GM10266 (cell line): ENCODE measurements at regions not wholly inside any gene's neighbourhood (a gene's known extent, or its start where the extent isn't known, plus 50 kb on each side); places are given as distances from the start of the nearest gene placed in this dataset.
"Not testable (repeated sequence)": the region's sequence is repeated elsewhere in the genome, so short reads cannot be mapped to it uniquely, and the experiment has no call there.

Source experiments
- DNase-seq: peaks from one replicate; pipeline ENCODE4 v3.0.0; 2012; ENCODE audit errors: extremely low spot score
- TF ChIP-seq, protein P1 (sequence below): IDR thresholded peaks from 2 replicates; pipeline ENCODE4 v1.5.1; 2012; ENCODE audit warnings: mild to moderate bottlenecking, low read depth; ENCODE audit not compliant: control insufficient read depth, insufficient read depth; ENCODE audit errors: missing control alignments

DNA sequence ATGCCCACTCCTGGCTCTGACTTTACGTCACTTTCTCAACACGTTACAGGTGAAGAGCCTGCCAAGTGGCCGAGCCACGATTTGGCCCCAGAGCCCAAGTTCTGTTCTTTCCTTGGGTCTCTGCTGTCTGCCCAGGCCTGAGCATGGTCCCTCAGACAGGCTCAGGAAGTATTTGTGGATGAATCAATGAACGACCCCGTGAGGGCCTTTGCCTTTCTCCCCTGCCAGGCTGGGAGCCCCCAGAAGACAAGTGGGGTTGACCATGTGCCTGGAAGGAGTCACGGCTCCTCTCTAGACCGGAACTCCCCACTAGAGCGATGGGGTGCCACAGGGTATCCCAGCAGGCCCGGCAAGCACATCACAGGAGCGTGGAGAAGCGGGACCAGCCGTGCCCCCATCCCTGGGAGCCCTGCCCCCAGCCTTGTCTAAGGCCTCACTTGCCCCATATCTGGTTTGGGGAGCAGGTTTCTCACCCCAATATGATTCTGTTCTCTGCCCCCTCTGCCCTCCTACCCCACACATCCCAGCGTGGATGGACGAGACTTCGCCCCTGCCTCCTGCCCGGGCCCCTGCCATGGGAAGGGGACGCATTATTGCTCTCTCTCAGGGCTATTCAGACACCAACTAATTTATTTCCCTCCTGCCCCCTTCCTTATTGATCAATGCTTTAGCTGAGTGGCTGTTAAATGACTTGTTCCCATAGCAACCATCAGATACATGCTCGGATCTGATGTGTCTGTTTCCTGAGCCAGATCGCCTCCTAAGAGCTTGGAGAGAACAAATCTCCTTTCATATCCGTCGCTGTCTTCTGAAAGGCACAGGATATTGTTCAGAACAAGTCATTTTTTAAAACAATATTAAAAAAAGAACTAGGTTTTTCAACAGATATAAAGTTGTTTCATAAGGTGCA, 69.0 kb downstream of the DIO3 start:
- DNase-seq = no peak
- TF ChIP-seq, protein P1, sequence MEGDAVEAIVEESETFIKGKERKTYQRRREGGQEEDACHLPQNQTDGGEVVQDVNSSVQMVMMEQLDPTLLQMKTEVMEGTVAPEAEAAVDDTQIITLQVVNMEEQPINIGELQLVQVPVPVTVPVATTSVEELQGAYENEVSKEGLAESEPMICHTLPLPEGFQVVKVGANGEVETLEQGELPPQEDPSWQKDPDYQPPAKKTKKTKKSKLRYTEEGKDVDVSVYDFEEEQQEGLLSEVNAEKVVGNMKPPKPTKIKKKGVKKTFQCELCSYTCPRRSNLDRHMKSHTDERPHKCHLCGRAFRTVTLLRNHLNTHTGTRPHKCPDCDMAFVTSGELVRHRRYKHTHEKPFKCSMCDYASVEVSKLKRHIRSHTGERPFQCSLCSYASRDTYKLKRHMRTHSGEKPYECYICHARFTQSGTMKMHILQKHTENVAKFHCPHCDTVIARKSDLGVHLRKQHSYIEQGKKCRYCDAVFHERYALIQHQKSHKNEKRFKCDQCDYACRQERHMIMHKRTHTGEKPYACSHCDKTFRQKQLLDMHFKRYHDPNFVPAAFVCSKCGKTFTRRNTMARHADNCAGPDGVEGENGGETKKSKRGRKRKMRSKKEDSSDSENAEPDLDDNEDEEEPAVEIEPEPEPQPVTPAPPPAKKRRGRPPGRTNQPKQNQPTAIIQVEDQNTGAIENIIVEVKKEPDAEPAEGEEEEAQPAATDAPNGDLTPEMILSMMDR = no peak

DNA sequence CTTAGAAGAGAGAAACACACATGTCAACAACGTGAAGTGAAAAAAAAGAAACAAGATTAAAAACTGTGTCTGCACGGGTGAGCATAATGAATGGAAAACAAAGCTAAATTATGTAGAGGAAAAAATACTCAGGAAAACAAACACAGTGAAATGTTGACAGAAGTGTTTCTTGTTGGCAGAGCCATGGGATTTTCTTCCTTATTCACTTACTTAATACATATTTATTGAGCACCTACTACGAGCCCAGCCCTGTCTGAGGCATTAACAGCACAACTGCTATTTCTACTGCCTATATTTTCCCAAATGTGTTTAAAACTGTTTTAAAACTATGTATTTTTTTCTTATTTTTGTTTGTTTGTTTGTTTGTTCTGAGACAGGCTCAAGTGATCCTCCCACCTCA, 69.9 kb downstream of the DIO3 start:
- TF ChIP-seq, protein P1 = no peak
- DNase-seq = no peak

DNA sequence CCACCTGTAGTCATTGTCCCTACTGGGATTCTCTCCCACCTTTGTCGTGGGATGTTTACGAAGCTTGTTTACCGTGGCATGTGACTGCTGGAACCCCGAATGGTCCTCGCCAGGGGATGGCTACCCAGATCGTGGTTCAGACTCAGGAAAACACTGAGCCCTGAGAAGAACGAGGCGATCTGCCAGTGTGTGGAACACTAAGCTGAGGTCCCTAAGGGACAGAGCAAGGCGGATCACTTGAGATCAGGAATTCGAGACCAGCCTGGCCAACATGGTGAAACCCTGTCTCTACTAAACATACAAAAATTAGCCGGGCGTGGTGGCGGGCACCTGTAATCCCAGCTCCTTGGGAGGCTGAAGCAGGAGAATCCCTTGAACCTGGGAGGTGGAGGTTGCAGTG, 70.7 kb downstream of the DIO3 start:
- DNase-seq = not testable (repeated sequence)

DNA sequence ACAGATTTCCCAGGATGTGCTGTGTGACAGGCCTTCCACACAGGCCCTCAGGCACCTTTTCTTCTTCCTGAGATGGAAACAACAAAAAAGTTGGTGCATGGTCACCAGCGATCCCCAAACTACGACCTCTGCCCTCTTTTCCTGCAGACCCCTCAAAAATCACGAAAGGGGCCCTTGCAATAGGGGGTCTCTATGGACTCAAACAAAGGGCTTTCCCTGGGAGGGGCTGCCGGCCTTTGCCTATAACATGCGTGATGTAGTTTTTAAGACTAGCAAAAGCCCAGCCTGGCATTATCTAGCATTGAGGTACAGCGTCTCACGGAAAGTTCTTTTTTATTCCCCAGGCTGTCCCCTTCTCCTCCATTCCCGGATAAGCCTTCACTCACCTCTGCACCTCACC, 71.2 kb downstream of the DIO3 start:
- TF ChIP-seq, protein P1 = no peak
- no peak for DNase-seq

DNA sequence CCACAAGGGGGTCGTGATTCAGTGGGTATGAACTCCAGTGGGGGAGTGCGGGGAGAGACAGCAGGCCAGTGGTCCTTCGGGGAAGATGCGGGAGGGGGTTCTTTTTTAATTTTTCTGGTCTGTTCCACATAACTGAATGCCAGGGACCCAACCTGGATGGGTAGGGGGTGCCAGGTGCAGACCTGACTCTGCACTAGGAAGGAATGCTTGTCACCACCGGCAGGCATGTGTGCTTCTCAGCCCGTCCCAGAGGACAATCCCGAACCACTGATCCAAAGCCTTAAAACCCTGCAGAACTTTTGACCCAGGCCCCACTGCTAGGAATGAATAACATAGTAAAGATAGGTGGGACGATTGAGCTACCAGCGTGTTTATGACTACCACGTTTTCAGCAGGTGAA, 72.0 kb downstream of the DIO3 start:
- no peak for DNase-seq
- TF ChIP-seq, protein P1 = no peak

DNA sequence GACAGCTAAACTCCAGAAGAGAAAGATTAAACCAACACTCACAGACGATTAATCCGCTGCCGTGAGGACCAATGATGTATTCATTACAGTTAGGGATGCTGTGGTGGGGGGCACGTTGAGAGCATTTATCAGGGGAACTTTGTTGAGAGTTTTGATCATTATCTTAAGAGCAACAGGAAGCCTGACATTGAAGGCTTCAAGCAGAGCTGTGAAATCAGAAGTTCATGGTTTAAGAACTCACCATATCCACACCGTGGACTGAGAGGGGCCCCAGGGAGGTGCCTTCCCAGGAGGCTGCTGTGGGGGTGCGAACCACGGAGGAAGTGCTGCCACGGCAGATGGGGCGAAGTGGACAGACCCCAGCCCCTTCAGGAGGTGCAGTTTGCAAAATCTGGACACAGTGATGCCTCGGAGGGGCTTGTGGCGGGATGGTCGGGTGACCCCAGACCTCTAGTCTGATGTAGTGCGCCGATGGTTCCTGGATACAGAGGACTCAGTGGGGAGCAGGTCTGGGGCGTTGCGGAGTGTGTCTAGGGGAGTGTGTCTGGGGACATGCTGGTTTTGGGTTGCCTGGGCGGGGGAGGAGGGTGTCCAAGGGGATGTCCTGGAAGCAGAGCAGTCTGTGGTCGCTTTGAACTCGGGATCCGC, 73.0 kb downstream of the DIO3 start:
- DNase-seq = no peak
- TF ChIP-seq, protein P1 = no peak

DNA sequence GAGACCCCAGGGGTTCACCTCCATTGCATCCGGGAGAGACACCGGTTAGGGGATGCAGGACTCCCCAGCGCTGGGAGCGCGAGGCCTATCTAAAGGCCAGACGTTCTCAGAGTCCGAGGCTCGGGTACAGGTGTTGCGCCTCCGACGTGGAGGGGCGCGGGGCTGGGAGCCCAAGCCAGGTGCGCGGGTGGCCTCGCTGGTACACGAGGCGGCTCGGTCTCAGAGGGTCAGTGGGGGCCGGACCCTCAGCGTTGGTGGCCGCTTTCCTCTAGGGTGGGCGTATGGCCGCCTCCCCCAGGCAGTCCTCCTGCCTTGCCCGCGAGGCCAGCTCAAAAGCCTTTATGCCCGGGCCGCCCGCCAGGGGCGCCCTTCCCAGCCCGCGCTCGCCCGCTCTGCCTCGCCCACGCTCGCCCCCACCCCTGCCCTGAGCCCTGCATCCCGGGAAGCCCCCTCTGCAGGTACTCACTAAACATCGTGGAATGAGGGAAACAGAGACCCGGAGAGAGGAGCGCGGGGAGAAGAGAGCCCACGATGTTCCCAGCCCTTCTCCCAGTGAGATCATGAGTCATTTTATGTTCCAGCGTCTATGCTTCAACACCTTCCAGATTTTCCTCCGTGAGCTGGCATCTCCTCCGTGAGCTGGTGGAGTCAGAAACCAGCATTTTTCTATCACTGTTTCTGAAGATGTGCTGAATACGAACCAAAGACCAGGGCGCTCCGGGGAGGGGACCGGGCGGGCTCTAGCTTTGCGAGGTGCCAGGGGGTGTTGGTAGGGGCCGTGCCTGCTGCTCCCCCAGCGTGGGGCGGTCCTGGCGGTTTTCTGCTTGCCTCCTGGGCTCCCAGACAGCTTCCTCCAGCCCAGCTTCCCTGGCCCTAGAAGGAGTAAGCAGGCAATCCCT, 73.8 kb downstream of the DIO3 start:
- TF ChIP-seq, protein P1 = no peak
- DNase-seq = no peak
